Caco-2 (cell line): ENCODE measurements at regions not wholly inside any gene's neighbourhood (a gene's known extent, or its start where the extent isn't known, plus 50 kb on each side); places are given as distances from the start of the nearest gene placed in this dataset.

Source experiments
- BruUV-seq: library from RNA; stranded (reverse); fragments of 400-500 nt; replicated peaks from 2 replicates; lab custom pipeline; 2021; lab: Mats Ljungman, UMichigan
- CTCF ChIA-PET: fragments of 300-600 bp; sonication (Branson Sonifier 250); formaldehyde crosslinking; loops from one replicate; lab custom pipeline; 2022; ENCODE audit warnings: antibody characterized with exemption; lab: Charles Lee
- POLR2A ChIA-PET: fragments of 300-600 bp; sonication (Branson Sonifier 250); formaldehyde crosslinking; loops from one replicate; lab custom pipeline; 2022; ENCODE audit warnings: antibody characterized with exemption; lab: Charles Lee
- DNase-seq, 2 experiments: peaks; one replicate each; pipeline versions ENCODE4 v3.0.0 to v3.0.0-alpha.2; 2020 to 2022
- H3K27me3 ChIP-seq: replicated peaks from 2 replicates; pipeline ENCODE4 v1.6.0; 2011; ENCODE audit warnings: low read length; ENCODE audit not compliant: control insufficient read depth, insufficient read depth
- H3K36me3 ChIP-seq: 2 replicates; pipeline ENCODE4 v1.5.1; 2011; ENCODE audit warnings: low read length; ENCODE audit not compliant: control insufficient read depth, insufficient read depth
- H3K4me1 ChIP-seq: fragments of 250-450 bp; sonication (Bioruptor Pico); 2 replicates; pipeline ENCODE4 v1.5.1; 2020; ENCODE audit warnings: mild to moderate bottlenecking
- H3K4me3 ChIP-seq: 2 replicates; pipeline ENCODE4 v1.5.1; 2011; ENCODE audit warnings: low read depth, mild to moderate bottlenecking, control low read depth, low read length
- H3K9me3 ChIP-seq: fragments of 250-450 bp; sonication (Bioruptor Pico); 2 replicates; pipeline ENCODE4 v1.5.1; 2020; ENCODE audit warnings: mild to moderate bottlenecking, moderate library complexity
- H3K27ac Mint-ChIP-seq: one replicate; pipeline ENCODE4 v1.8.0; 2022; ENCODE audit warnings: mixed read lengths; ENCODE audit not compliant: unreplicated experiment
- H3K27me3 Mint-ChIP-seq: one replicate; pipeline ENCODE4 v1.8.0; 2022; ENCODE audit warnings: mixed read lengths; ENCODE audit not compliant: insufficient read depth, unreplicated experiment
- H3K36me3 Mint-ChIP-seq: one replicate; pipeline ENCODE4 v1.8.0; 2022; ENCODE audit warnings: mild to moderate bottlenecking, mixed read lengths; ENCODE audit not compliant: insufficient read depth, unreplicated experiment
- H3K4me1 Mint-ChIP-seq: one replicate; pipeline ENCODE4 v1.8.0; 2022; ENCODE audit warnings: low read depth, mixed read lengths; ENCODE audit not compliant: unreplicated experiment
- H3K4me3 Mint-ChIP-seq: one replicate; pipeline ENCODE4 v1.8.0; 2022; ENCODE audit warnings: mild to moderate bottlenecking, moderate library complexity, mixed read lengths; ENCODE audit not compliant: unreplicated experiment
- H3K9me3 Mint-ChIP-seq: one replicate; pipeline ENCODE4 v1.8.0; 2022; ENCODE audit warnings: mixed read lengths; ENCODE audit not compliant: unreplicated experiment
- intact Hi-C: fragments of 100-400 bp; cut with micrococcal nuclease; formaldehyde crosslinking; loops from one replicate; pipeline ENCODE4 v1.10.0; 2022; ENCODE audit not compliant: unreplicated experiment
- TF ChIP-seq, protein P1 (sequence below), 2 experiments: fragments of 200-600 bp in 1 of 2; IDR thresholded peaks; 1 replicate in 1 of 2; 2 replicates in 1 of 2; pipeline versions ENCODE4 v1.5.1 to v1.8.0; 2011 to 2022; ENCODE audit warnings: antibody characterized with exemption in 1 of 2, control low read depth in 1 of 2, inconsistent platforms in 1 of 2, low read depth in 1 of 2, low read length in 1 of 2, mild to moderate bottlenecking in 1 of 2, moderate library complexity in 1 of 2; ENCODE audit not compliant: insufficient read depth in 1 of 2, severe bottlenecking in 1 of 2, unreplicated experiment in 1 of 2

- no peak overlapping the region for H3K4me3 ChIP-seq
- H3K9me3 ChIP-seq: no peaks in the 10 kb centered on the region
- H3K4me1 ChIP-seq: no peaks in the 10 kb centered on the region
- TF ChIP-seq, protein P1, sequence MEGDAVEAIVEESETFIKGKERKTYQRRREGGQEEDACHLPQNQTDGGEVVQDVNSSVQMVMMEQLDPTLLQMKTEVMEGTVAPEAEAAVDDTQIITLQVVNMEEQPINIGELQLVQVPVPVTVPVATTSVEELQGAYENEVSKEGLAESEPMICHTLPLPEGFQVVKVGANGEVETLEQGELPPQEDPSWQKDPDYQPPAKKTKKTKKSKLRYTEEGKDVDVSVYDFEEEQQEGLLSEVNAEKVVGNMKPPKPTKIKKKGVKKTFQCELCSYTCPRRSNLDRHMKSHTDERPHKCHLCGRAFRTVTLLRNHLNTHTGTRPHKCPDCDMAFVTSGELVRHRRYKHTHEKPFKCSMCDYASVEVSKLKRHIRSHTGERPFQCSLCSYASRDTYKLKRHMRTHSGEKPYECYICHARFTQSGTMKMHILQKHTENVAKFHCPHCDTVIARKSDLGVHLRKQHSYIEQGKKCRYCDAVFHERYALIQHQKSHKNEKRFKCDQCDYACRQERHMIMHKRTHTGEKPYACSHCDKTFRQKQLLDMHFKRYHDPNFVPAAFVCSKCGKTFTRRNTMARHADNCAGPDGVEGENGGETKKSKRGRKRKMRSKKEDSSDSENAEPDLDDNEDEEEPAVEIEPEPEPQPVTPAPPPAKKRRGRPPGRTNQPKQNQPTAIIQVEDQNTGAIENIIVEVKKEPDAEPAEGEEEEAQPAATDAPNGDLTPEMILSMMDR (IDR thresholded peaks at IDR 0.05; ENCODE audit: insufficient read depth in 1 of 2, low read depth in 1 of 2, low read length in 1 of 2, severe bottlenecking in 1 of 2, unreplicated experiment in 1 of 2): no peak
- H3K9me3 Mint-ChIP-seq: no peaks in the 10 kb centered on the region
- H3K27me3 Mint-ChIP-seq: peaks cover 11% of the 10 kb centered on the region
- intact Hi-C loops: no loop called here
- no peaks in the 10 kb centered on the region for H3K36me3 Mint-ChIP-seq
- no peaks in the 10 kb centered on the region; the same call in 1 of the 2 replicates for H3K27me3 ChIP-seq
- no peaks in the 10 kb centered on the region for H3K36me3 ChIP-seq
- H3K27ac Mint-ChIP-seq: no peak overlapping the region
- POLR2A ChIA-PET: interaction anchor here (0.6 kb wide), 1 partner anchor 609 kb away, joined by 6 read pairs; no protein-coding TSS in a partner anchor
- CTCF ChIA-PET: interaction anchor here (0.6 kb wide), 1 partner anchor 135 kb away, joined by 4 read pairs; no protein-coding TSS in a partner anchor
- no peak for DNase-seq
- no TSS peak for BruUV-seq
- no peaks in the 10 kb centered on the region for H3K4me1 Mint-ChIP-seq
- H3K4me3 Mint-ChIP-seq: no peak overlapping the region
Measured at GRCh38 chr2:104501929-104502328, 352.0 kb upstream of the POU3F3 start.

- Mint-ChIP-seq H3K4me3 (no peak overlapping the region), H3K36me3 (no peaks in the 10 kb centered on the region), H3K9me3 (no peaks in the 10 kb centered on the region), H3K27ac (no peak overlapping the region), H3K27me3 (peaks cover 11% of the 10 kb centered on the region), H3K4me1 (no peaks in the 10 kb centered on the region)
- CTCF ChIA-PET: no interaction called here
- no peaks in the 10 kb centered on the region for H3K36me3 ChIP-seq
- POLR2A ChIA-PET: no interaction called here
- TF ChIP-seq, protein P1 (IDR thresholded peaks at IDR 0.05; ENCODE audit: insufficient read depth in 1 of 2, low read depth in 1 of 2, low read length in 1 of 2, severe bottlenecking in 1 of 2, unreplicated experiment in 1 of 2): no peak
- H3K4me3 ChIP-seq: no peak overlapping the region
- H3K27me3 ChIP-seq: no peaks in the 10 kb centered on the region; the same call in 1 of the 2 replicates
- H3K9me3 ChIP-seq: no peaks in the 10 kb centered on the region
- DNase-seq: no peak
- no peaks in the 10 kb centered on the region for H3K4me1 ChIP-seq
- BruUV-seq: no TSS peak
- intact Hi-C loops: no loop called here
Measured at GRCh38 chr2:104502901-104503300, 351.0 kb upstream of the POU3F3 start.

GRCh38 chr2:104504331-104505073 is 349.4 kb upstream of the POU3F3 start:
- ChIA-PET CTCF (interaction anchor here (0.7 kb wide), 1 partner anchor 1956 kb away, joined by 3 read pairs; no protein-coding TSS in a partner anchor), POLR2A (no interaction called here)
- H3K27me3 ChIP-seq: no peaks in the 10 kb centered on the region; the same call in 1 of the 2 replicates
- DNase-seq: no peak
- no peak overlapping the region for H3K4me3 ChIP-seq
- H3K27me3 Mint-ChIP-seq: peaks cover 9% of the 10 kb centered on the region
- H3K4me1 ChIP-seq: no peaks in the 10 kb centered on the region
- H3K36me3 Mint-ChIP-seq: no peaks in the 10 kb centered on the region
- H3K27ac Mint-ChIP-seq: no peak overlapping the region
- H3K4me1 Mint-ChIP-seq: no peaks in the 10 kb centered on the region
- H3K9me3 ChIP-seq: no peaks in the 10 kb centered on the region
- no TSS peak for BruUV-seq
- H3K36me3 ChIP-seq: no peaks in the 10 kb centered on the region
- H3K9me3 Mint-ChIP-seq: no peaks in the 10 kb centered on the region
- TF ChIP-seq, protein P1 (IDR thresholded peaks at IDR 0.05; ENCODE audit: insufficient read depth in 1 of 2, low read depth in 1 of 2, low read length in 1 of 2, severe bottlenecking in 1 of 2, unreplicated experiment in 1 of 2): no peak
- intact Hi-C loops: no loop called here
- no peak overlapping the region for H3K4me3 Mint-ChIP-seq
